ENCODE measurements at regions not wholly inside any gene's neighbourhood (a gene's known extent, or its start where the extent isn't known, plus 50 kb on each side); places are given as distances from the start of the nearest gene placed in this dataset.

DNA sequence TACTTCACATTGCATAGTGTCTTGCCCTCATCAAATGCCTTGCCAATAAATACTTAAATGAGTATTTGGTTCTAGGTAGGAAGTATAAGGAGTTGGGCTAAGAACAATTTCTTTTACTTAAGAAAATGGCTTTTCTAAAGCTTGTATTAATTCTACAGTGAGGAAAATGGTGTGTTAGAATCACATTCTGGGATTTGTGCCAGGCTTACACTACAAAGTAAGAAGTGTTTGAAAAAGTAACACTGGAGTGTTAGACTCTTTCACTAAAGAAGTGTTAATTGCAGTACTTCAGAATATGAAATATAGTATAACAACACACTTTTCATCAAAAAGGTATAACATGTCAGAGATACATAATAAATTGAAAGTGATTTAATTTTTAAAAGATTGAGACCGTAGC, 328.7 kb downstream of the C3orf38 start (continued):
- TF ChIP-seq, protein P1, sequence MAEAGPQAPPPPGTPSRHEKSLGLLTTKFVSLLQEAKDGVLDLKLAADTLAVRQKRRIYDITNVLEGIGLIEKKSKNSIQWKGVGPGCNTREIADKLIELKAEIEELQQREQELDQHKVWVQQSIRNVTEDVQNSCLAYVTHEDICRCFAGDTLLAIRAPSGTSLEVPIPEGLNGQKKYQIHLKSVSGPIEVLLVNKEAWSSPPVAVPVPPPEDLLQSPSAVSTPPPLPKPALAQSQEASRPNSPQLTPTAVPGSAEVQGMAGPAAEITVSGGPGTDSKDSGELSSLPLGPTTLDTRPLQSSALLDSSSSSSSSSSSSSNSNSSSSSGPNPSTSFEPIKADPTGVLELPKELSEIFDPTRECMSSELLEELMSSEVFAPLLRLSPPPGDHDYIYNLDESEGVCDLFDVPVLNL (IDR thresholded peaks at IDR 0.05; ENCODE audit: low read depth, low read length) = no peak
- TF ChIP-seq POLR2AphosphoS2 (IDR thresholded peaks at IDR 0.05; ENCODE audit: low read depth, low read length) = no peak
- TF ChIP-seq SIX5 (IDR thresholded peaks at IDR 0.05; ENCODE audit: low read depth, low read length, severe bottlenecking) = no peak
- TF ChIP-seq MEF2B (IDR thresholded peaks at IDR 0.05; ENCODE audit: partially characterized antibody, poor library complexity, severe bottlenecking) = no peak
- no peak for TF ChIP-seq NFYA (IDR thresholded peaks at IDR 0.05; ENCODE audit: borderline replicate concordance, low read depth, low read length)
- TF ChIP-seq ZNF384 (IDR thresholded peaks at IDR 0.05; ENCODE audit: borderline replicate concordance, low read depth, low read length) = no peak
- no peak for TF ChIP-seq TARDBP (IDR thresholded peaks at IDR 0.05; ENCODE audit: borderline replicate concordance)
- no peak for TF ChIP-seq ZSCAN29 (IDR thresholded peaks at IDR 0.05)
- TF ChIP-seq RAD51 (IDR thresholded peaks at IDR 0.05) = no peak
- no peak for TF ChIP-seq ZNF274 (IDR thresholded peaks at IDR 0.05; ENCODE audit: insufficient read depth, insufficient read length)
- TF ChIP-seq RUNX3 (IDR thresholded peaks at IDR 0.05; ENCODE audit: low read length) = no peak
- TF ChIP-seq CHD2 (IDR thresholded peaks at IDR 0.05; ENCODE audit: borderline replicate concordance, low read depth, low read length) = no peak
- TF ChIP-seq BRCA1 (IDR thresholded peaks at IDR 0.05; ENCODE audit: low read depth, low read length) = no peak

DNA sequence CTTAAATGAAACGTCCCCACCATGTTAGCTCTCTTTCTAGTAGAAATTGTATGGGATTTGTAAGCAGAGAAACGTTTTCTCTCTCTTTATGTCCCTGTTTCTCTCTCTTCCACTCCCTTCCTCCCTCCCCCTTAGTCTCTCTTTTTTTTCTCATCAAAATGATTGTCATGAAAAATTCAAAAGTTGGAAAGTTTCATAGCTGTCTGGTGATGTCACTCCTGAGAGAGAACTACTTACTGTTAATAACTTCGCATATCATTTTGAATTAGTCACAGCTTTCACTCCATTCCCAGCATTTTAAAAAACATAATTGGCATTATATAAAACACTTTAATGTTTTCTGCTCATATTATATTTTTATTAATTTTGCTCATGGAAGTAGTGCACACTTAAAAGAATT, 331.1 kb downstream of the C3orf38 start:
- no peaks in the 10 kb centered on the region for H3K9me3 ChIP-seq (replicated peaks; ENCODE audit: control insufficient read depth, insufficient read depth, low read length)
- no peak overlapping the region for H3K4me3 ChIP-seq
- no peak for ATAC-seq
- no peak for FAIRE-seq
- H3K79me2 ChIP-seq (ENCODE audit: control insufficient read depth, insufficient read depth, low read length) = no peaks in the 10 kb centered on the region
- H3K4me1 ChIP-seq (ENCODE audit: control insufficient read depth, insufficient read depth, low read length) = no peaks in the 10 kb centered on the region
- ChIA-PET POLR2A (no interaction called here), CTCF (no interaction called here), RAD21 (ENCODE audit: unreplicated experiment) (no interaction called here), SMC1A (ENCODE audit: uncharacterized antibody, unreplicated experiment) (no interaction called here)
- WGBS (ENCODE audit: insufficient coverage, insufficient replicate concordance, low lambda C conversion rate, missing lambda C conversion rate) = 2% methylated on average over 3 of the region's 3 CpGs
- no TSS peak for BruUV-seq (replicated peaks)
- H3K36me3 ChIP-seq (ENCODE audit: control insufficient read depth in 2 of 2, insufficient read depth in 2 of 2, low read length in 1 of 2) = no peaks in the 10 kb centered on the region
- H2AFZ ChIP-seq (ENCODE audit: control insufficient read depth, low read depth, low read length) = no peak overlapping the region
- intact Hi-C loops (cut with micrococcal nuclease; ENCODE audit: unreplicated experiment) (no loop called here), in situ Hi-C loops (cut with MboI) (no loop called here)
- no peak for TF ChIP-seq CBX3 (IDR thresholded peaks at IDR 0.05; ENCODE audit: borderline replicate concordance, low read depth)
- no peak for TF ChIP-seq IKZF2 (IDR thresholded peaks at IDR 0.05)
- no peak for TF ChIP-seq TCF12 (IDR thresholded peaks at IDR 0.05; ENCODE audit: low read depth, low read length)
- no peak for TF ChIP-seq TCF7 (IDR thresholded peaks at IDR 0.05; ENCODE audit: borderline replicate concordance)
- TF ChIP-seq NBN (IDR thresholded peaks at IDR 0.05) = no peak
- TF ChIP-seq ZNF274 (IDR thresholded peaks at IDR 0.05; ENCODE audit: insufficient read depth, insufficient read length) = no peak
- no peak for TF ChIP-seq NFIC (IDR thresholded peaks at IDR 0.05; ENCODE audit: low read depth, low read length)
- no peak for TF ChIP-seq KAT2A (conservative IDR thresholded peaks at IDR 0.05; ENCODE audit: control insufficient read depth, low read depth, low read length)
- no peak for TF ChIP-seq BCL11A (IDR thresholded peaks at IDR 0.05; ENCODE audit: low read depth, low read length)
- no peak for TF ChIP-seq NR2C2 (IDR thresholded peaks at IDR 0.05; ENCODE audit: borderline replicate concordance, control insufficient read depth, insufficient read length, low read depth)
- TF ChIP-seq ZNF24 (IDR thresholded peaks at IDR 0.05) = no peak
- no peak for TF ChIP-seq STAT3 (IDR thresholded peaks at IDR 0.05; ENCODE audit: low read depth, low read length)
- no peak for TF ChIP-seq POLR2AphosphoS5 (IDR thresholded peaks at IDR 0.05; ENCODE audit: low read length)
- no peak for TF ChIP-seq PAX5 (IDR thresholded peaks at IDR 0.05; ENCODE audit: borderline replicate concordance, low read depth, low read length)
- H3K4me2 ChIP-seq (ENCODE audit: control insufficient read depth, insufficient read depth) = no peak overlapping the region
- no peak overlapping the region for H3K9ac ChIP-seq (ENCODE audit: control insufficient read depth, insufficient read depth, low read length)
- H3K27ac ChIP-seq (ENCODE audit: control insufficient read depth, insufficient read depth) = no peak overlapping the region
- no peak for DNase-seq (ENCODE audit: low read depth, low spot score)
- H3K27me3 ChIP-seq (replicated peaks in 1 of 2; ENCODE audit: control insufficient read depth in 2 of 2, insufficient read depth in 2 of 2, low read length in 1 of 2) = no peaks in the 10 kb centered on the region
- H4K20me1 ChIP-seq (ENCODE audit: control insufficient read depth, insufficient read depth) = no peaks in the 10 kb centered on the region

All from GM12878 (cell line).